IPS DF 19.7 (cell line): ENCODE measurements at regions not wholly inside any gene's neighbourhood (a gene's known extent, or its start where the extent isn't known, plus 50 kb on each side); places are given as distances from the start of the nearest gene placed in this dataset.
"Not testable (repeated sequence)": the region's sequence is repeated elsewhere in the genome, so short reads cannot be mapped to it uniquely, and the experiment has no call there.

Experiments
- DNase-seq: peaks from one replicate; pipeline ENCODE4 v3.0.0-alpha.2; 2013; ENCODE audit warnings: low read depth, low spot score

- no peak for DNase-seq
Observed at GRCh38 chr4:123600987-123601904, 204.7 kb downstream of the SPRY1 start.

DNA sequence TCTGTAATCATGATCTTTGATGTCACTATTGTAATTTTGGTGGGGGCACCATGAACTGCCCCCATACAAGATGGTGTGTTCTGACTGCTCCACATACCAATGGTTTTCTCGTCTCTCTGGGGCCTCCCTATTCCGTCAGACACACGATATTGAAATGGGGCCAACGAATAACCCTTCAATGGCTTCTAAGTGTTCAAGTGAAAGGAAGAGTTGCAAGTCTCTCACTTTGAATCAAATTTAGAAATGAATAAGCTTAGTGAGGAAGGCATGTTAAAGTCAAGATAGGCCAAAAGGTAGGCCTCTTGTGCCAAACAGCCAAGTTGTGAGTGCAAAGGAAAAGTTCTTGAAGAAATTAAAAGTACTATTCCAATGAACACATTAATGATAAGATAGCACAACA lies 205.4 kb downstream of the SPRY1 start:
- no peak for DNase-seq

DNA sequence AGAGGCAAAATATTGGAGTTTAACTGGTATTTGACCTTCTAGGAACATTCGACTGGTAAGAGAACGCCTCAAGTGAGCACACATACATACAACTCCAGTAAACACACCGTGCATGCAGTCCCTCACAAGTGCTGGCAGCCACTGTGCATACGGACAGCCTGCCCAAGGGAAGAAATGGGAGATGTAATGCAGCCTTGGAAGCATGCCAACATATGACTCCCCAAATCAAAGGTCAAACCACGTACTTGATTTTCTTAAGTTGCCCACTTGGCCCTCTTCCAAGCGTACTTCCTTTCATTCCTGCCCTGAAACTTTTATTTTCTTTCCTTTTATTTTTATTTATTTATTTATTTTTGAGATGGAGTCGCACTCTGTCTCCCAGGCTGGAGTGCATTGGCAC lies 206.6 kb downstream of the SPRY1 start:
- DNase-seq = no peak

DNA sequence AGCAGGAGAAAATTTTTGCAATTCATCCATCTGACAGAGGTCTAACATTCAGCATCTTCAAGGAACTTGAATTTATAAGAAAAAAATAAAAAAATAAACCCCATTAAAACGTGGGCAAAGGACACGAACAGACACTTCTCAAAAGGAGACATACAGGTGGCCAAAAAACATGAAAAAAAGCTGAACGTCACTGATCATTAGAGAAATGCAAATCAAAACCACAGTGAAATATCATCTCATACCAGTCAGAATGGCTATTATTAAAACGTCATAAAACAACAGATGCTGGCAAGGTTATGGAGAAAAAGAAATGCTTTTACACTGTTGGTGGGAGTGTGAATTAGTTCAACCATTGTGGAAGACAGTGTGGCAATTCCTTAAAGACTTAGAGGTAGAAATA lies 209.2 kb downstream of the SPRY1 start:
- not testable (repeated sequence) for DNase-seq

GRCh38 chr4:123606336-123606735 lies 209.7 kb downstream of the SPRY1 start:
- no peak for DNase-seq

GRCh38 chr4:123606946-123607542 lies 210.4 kb downstream of the SPRY1 start:
- DNase-seq = no peak

DNA sequence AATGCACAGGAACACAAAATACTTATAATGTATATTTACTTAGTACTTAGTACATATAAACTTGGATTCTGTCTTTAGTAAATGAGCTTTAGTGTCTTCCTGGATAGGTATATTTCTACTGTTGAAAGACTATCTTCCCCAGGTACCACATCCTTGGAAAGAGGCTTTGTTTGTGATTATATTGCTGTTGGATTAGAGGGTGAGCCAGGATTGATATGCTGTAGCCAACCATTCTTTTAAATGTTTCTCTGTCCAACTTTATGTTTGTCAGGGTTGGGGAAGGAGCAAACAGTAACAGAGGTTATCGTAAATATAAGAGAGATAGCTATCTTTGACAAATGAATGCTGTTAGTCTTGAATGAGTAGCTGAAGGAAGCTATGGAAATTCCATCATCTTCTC lies 213.2 kb downstream of the SPRY1 start:
- DNase-seq = no peak

- DNase-seq = no peak
Observed at GRCh38 chr4:123613586-123614344, 217.2 kb downstream of the SPRY1 start.

DNA sequence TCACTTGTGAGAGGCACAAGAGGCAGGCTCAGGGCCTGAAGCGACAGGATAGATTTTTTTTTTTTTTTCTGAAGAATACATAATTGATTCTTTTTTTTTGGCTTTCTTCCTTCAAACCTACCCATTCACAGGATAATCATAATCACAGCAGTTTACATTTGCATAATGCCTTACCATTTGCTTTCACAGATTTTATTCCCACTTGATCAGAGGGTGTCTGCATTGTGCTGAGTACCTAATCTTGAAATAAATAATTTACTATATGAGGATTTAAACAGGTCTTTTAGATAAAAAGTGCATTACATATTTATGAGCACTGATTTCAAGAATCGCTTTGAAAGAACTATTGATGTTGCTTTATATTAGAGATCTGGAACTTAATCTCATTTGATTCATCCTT lies 219.3 kb downstream of the SPRY1 start:
- no peak for DNase-seq

DNA sequence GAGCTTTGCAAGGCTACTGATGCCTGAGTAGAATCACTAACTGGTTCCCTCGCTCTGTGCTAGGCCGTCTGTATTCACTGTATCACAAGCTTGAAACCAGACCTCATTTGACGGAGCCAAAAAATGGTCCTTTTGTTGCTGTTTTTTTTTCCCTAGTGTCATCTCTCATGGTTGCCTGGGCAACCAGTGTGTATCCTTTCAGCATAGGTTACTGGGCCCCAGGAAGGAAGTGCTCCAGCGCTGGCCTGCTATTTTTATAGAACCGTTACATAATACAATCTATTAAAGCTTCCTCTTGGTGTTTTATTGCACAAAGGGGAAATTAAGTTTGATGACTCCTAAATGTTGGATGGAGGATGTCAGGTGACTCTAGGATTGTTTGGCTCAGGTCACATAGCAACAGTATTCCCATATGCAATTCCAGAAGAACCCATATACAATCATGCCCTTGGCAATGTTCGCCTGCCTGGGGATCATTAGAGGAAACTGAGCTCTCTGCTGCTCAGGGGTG lies 220.4 kb downstream of the SPRY1 start:
- DNase-seq = no peak

DNA sequence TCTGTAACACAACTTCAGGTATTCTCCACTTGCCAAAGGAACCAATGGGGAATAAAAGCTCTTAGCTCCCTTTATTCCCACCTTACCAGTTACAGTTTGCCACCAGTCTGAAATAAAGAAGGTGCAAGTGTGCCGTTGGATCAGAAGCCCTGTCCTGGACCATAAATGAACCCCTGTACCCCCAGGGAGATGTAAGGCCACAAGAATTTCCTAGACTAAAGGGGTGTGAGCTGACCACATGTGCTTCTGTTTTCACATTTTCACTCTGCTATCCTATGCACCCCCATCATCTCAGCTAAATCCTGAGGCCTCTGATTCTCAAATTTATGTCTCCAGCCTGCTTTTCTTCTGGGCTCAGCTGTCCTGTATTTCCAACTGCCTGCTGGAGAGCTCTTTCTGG lies 221.2 kb downstream of the SPRY1 start:
- DNase-seq = no peak

DNA sequence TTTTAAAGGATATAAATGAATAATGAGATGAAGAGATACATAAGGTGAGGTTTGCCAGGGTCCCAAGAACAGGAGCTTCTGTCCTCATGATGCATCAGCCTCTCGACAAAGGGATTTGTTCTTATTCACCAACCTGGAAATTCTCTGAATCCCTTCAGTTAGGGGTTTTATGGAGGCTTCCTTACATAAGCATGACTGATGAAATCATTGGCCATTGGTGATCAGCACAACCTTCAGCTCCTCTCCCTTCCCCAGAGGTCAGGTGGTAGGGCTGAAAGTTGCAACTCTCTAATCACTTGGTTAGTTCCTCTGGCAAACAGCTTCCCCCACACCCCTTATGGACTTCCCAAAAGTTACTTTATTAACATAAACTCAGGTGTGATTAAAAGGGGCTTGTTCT lies 222.0 kb downstream of the SPRY1 start:
- DNase-seq = no peak

- DNase-seq = no peak
Observed at GRCh38 chr4:123619326-123619725, 222.7 kb downstream of the SPRY1 start.

DNA sequence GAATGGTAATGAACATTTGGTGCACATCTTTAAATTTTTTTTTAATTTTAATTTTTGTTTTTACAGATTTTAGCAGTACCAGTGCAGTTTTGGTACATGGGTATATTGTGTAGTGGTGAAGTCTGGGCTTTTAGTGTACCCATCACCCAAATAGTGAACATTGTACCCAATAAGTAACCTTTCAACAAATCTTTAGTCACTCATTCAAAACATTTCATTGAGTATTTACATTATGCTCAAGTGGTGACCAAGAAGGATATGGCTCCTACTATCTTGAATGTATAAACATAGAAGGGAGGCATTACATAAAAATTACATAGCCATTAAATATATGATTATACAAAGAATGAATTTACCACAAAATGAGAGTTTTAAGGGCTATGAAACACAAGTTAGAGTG lies 223.3 kb downstream of the SPRY1 start:
- no peak for DNase-seq

GRCh38 chr4:123621072-123621705 lies 224.6 kb downstream of the SPRY1 start:
- no peak for DNase-seq

DNA sequence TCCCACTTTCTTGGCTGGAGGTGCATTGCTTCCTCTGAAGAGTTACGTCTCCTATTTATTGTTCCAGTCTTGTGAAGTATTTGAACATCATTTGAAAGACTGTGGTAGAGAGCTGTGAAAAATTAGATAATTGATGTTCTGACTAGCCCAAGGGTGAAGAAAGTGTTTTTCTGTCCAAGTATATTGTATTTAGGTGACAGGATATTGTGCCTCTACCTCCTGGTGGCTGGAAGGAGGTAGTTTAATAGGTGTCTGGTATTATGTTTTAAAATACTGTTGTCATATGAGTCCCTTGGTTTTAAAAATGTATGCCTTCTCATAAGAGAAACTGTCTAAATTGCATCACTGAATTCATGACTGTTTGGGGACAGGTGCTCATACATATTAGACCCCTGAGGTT lies 226.0 kb downstream of the SPRY1 start:
- DNase-seq = no peak

DNA sequence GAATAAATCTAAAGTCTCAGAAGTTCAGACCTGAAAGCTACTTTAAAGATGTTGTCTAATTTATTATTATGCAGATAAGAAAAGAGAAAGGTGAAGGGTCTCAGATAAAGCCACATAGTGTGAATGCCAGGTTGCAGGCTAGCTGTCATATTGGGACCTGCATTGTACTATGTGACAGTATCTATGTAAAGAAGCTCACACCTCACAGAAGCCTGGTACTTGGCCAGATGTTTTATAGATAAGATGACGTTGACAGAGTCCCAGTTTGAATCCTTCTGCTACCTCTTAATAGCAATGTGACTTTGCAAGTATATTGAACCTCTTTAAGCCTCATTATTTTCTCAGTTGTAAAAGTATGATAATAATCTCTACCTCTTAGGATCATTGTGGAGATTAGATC lies 227.0 kb downstream of the SPRY1 start:
- no peak for DNase-seq

GRCh38 chr4:123624959-123625358 lies 228.4 kb downstream of the SPRY1 start:
- DNase-seq = no peak

GRCh38 chr4:123628288-123628687 lies 231.7 kb downstream of the SPRY1 start:
- no peak for DNase-seq

GRCh38 chr4:123631786-123632692 lies 235.4 kb downstream of the SPRY1 start:
- no peak for DNase-seq

DNA sequence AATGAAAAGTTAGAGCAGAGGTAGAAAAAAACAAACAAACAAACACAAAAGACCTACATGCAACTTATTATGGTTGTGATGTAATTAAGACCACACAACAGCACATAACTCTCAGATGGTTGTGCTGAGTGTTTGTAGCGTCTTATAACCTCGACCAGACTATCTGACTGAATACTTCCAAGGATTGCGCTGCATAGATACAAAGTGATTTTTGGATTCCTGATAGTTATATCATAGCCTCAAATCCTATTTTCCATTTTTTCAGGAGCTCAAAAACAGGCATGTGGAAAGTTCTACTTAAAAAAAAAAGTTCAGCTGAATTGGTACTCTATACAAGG lies 236.1 kb downstream of the SPRY1 start:
- no peak for DNase-seq
